ENCODE measurements at regions not wholly inside any gene's neighbourhood (a gene's known extent, or its start where the extent isn't known, plus 50 kb on each side); places are given as distances from the start of the nearest gene placed in this dataset.
"Not testable (repeated sequence)": the region's sequence is repeated elsewhere in the genome, so short reads cannot be mapped to it uniquely, and the experiment has no call there.

- TF ChIP-seq ZNF704 (tag by site-specific recombination; IDR thresholded peaks at IDR 0.05), result no peak
- TF ChIP-seq ELK4 (IDR thresholded peaks at IDR 0.05; ENCODE audit: borderline replicate concordance, low read depth, low read length), result no peak
- no peak for TF ChIP-seq ZBTB21 (tag by site-specific recombination; IDR thresholded peaks at IDR 0.05)
- TF ChIP-seq ZNF248 (tag by site-specific recombination; IDR thresholded peaks at IDR 0.05), result no peak
- TF ChIP-seq ZNF362 (tag by site-specific recombination; IDR thresholded peaks at IDR 0.05), result no peak
- TF ChIP-seq ZNF660 (tag by site-specific recombination; IDR thresholded peaks at IDR 0.05), result no peak
- no peak for TF ChIP-seq ZNF350 (tag by site-specific recombination; IDR thresholded peaks at IDR 0.05)
- TF ChIP-seq RBAK (tag by site-specific recombination; IDR thresholded peaks at IDR 0.05), result no peak
Measured at GRCh38 chr13:90492872-90493271, 854.6 kb upstream of the MIR17HG start (continued).

- Histone ChIP-seq H3K27ac (ENCODE audit: extremely low read depth, low read depth, low read length) (no peak overlapping the region), H3K4me3 (ENCODE audit: low read depth, low read length) (no peak overlapping the region), H3K36me3 (ENCODE audit: control insufficient read depth in 2 of 2, insufficient read depth in 1 of 2, low read length in 2 of 2) (no peaks in the 10 kb centered on the region), H3K4me1 (ENCODE audit: control insufficient read depth, insufficient read depth, low read length) (no peaks in the 10 kb centered on the region), H3K9me3 (ENCODE audit: control insufficient read depth, insufficient read depth, low read depth, low read length) (no peaks in the 10 kb centered on the region)
- TF ChIP-seq ZXDB (tag by site-specific recombination; IDR thresholded peaks at IDR 0.05), result no peak
- TF ChIP-seq ZBTB6 (tag by site-specific recombination; IDR thresholded peaks at IDR 0.05), result no peak
- TF ChIP-seq ZNF2 (tag by site-specific recombination; IDR thresholded peaks at IDR 0.05), result no peak
- TF ChIP-seq ZNF580 (tag by site-specific recombination; IDR thresholded peaks at IDR 0.05), result no peak
- no peak for TF ChIP-seq ZNF18 (tag by site-specific recombination; IDR thresholded peaks at IDR 0.05)
- TF ChIP-seq GLIS2 (tag by site-specific recombination; IDR thresholded peaks at IDR 0.05), result no peak
- TF ChIP-seq ZBTB20 (tag by site-specific recombination; IDR thresholded peaks at IDR 0.05), result no peak
- TF ChIP-seq ZBTB49 (tag by site-specific recombination; IDR thresholded peaks at IDR 0.05; ENCODE audit: low read depth), result no peak
- no peak for TF ChIP-seq ZNF707 (tag by site-specific recombination; IDR thresholded peaks at IDR 0.05)
- TF ChIP-seq FEZF1 (tag by site-specific recombination; IDR thresholded peaks at IDR 0.05), result no peak
- no peak for TF ChIP-seq ZNF19 (tag by site-specific recombination; IDR thresholded peaks at IDR 0.05; ENCODE audit: low read depth)
- TF ChIP-seq ZBTB21 (tag by site-specific recombination; IDR thresholded peaks at IDR 0.05), result no peak
- TF ChIP-seq ZNF561 (tag by site-specific recombination; IDR thresholded peaks at IDR 0.05; ENCODE audit: borderline replicate concordance), result no peak
- TF ChIP-seq ZIC2 (tag by site-specific recombination; IDR thresholded peaks at IDR 0.05), result no peak
- no peak for TF ChIP-seq ZNF146 (tag by site-specific recombination; IDR thresholded peaks at IDR 0.05)
- TF ChIP-seq ZNF624 (tag by site-specific recombination; IDR thresholded peaks at IDR 0.05), result no peak
- TF ChIP-seq ZNF416 (tag by site-specific recombination; IDR thresholded peaks at IDR 0.05), result no peak
- TF ChIP-seq ZNF426 (tag by site-specific recombination; IDR thresholded peaks at IDR 0.05), result no peak
- no peak for TF ChIP-seq KLF10 (tag by site-specific recombination; IDR thresholded peaks at IDR 0.05)
- TF ChIP-seq ZNF433 (tag by site-specific recombination; IDR thresholded peaks at IDR 0.05; ENCODE audit: low read depth), result no peak
- POLR2A ChIA-PET, result no interaction called here
- CTCF ChIA-PET, result interaction anchor here (0.6 to 0.8 kb wide), 2 partner anchors 12 to 89 kb away, joined by 3 to 6 read pairs; no protein-coding TSS in a partner anchor
Measured at GRCh38 chr13:90493667-90494066, 853.8 kb upstream of the MIR17HG start.

- H3K36me3 ChIP-seq (ENCODE audit: control insufficient read depth in 2 of 2, insufficient read depth in 1 of 2, low read length in 2 of 2); H3K4me3 ChIP-seq (ENCODE audit: low read depth, low read length); H3K4me1 ChIP-seq (ENCODE audit: control insufficient read depth, insufficient read depth, low read length); H3K9me3 ChIP-seq (ENCODE audit: control insufficient read depth, insufficient read depth, low read depth, low read length); CTCF ChIA-PET; POLR2A ChIA-PET; H3K27ac ChIP-seq (ENCODE audit: extremely low read depth, low read depth, low read length): not testable (repeated sequence)
Measured at GRCh38 chr13:90494849-90495248, 852.6 kb upstream of the MIR17HG start.

Measured in HEK293 (cell line).